ENCODE measurements at regions not wholly inside any gene's neighbourhood (a gene's known extent, or its start where the extent isn't known, plus 50 kb on each side); places are given as distances from the start of the nearest gene placed in this dataset.

DNA sequence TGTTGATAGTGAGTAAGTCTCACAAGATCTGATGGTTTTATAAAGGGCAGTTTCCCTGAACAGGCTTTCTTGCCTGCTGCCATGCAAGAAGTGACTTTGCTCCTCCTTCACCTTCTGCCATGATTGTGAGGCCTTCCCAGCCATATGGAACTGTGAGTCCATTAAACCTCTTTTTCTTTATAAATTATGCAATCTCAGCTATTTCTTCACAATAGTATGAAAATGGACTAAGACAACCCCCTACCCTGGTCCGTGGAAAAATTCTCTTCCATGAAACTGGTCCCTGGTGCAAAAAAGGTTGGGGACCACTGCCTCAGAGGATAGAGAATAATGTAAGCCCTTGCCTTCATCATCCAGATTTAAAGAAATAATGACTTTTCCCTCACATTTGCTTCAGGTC is 861.3 kb downstream of the QKI start:
- no peak for DNase-seq

DNA sequence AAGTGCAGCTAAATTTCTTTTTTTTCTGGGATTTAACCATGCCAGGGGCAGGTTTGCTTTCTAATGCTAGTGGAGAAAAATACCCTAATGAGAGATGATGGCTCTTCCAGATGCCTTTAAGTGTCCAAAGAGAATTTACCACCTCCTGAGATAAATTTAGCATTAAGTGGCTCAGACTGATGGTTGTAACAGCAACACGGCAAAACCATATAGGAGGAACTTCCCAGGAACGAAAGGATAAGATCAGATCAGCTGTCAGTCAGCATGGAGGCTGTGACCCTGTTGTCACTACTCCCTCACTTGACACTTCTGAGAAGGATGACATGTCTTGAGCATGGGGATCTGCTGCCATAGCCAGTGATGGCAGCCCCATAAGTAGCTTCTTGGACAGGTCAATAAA is 860.0 kb downstream of the QKI start:
- DNase-seq, result no peak

DNA sequence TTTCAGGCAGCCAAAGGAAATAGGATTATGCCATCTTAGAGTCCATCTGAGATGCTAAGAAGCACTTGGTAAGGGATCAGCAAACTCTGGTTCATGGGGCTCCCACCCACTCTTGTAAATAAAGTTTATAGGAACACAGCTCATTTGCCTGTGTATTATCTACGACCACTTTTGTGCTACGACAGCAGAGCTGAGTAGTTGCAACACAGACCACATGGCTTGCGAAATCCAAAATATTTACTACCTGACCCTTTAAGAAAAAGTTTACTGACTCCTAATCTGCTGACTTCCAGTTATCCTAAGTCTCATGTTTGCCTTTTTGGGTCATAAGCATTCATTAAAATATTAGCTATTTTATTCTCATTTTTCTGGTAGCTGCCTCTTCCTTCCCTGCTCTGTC is 859.0 kb downstream of the QKI start:
- DNase-seq, result no peak

DNA sequence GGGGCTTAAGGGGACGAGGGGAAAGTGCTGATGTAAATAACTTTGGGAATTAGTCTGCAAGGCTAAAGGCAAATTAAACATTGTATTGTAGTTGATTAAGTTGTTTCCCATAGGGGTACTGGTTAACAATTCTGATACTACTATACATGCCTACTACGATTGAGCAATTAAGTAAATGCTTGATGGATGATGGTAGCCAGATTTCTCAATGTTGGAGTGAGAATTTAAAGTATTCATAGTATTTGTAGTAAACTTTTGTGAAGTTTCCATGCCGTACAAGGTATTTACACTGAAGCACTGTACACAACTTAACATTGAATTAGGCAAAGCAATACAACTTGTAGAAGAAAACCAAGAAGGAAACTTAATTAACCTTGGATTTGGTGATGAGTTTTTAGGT is 852.3 kb downstream of the QKI start:
- no peak for DNase-seq

DNA sequence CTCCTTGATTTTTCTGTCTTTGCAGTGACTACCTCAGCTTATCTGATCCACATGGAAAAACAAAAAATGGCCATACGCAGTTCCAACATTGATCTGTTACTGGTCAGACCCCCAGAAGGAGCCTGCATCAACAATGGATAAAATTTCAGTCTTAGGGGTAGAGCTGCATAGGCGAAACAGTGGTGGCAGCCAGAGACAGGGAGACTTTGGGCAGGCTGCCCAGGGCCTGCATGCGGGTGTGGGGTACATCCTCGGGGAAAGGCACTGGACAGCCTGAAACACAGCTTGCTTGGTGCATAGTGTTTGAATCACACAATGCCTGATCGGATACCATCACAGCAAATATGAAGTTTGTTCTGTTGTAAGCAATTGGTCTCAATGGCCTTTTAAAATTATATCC is 847.8 kb downstream of the QKI start:
- DNase-seq, result no peak

DNA sequence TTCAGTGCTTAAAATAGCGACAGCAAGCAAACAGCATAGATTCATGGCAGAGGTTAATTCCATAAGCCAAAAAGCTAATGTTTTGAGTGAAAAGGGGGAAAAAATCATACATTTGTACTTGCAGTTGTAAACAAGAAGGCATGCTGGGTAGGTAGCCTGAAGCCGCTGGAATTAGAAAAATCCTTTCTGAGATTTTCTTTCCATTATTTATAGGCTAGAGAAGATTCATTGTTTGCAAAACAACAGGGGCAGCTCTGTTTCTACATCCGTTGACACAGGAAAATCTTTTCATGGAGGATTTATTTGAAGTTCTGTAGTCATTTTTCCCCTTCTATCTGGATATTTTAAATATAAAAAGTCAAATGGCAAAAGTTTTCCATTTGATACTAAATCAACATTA is 843.9 kb downstream of the QKI start:
- DNase-seq, result no peak

DNA sequence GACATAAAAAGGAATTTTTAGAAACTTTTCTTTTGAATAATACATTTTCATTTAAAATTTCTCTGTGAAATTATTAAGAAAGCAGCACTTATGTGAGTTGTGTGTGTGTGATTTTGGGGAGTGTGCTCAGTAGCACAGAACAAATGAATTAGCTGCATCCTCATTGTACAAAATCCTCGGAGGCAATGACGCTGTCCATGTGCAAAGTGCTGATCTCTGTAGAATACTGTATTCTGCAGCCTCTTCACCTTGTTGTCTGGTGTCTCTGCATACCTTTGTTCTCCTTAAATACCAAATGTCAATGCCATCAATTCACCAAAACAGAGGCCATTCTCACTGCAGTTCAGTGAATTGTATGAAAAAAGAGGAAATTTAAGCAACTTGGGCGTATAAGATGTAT is 838.4 kb downstream of the QKI start:
- no peak for DNase-seq

DNA sequence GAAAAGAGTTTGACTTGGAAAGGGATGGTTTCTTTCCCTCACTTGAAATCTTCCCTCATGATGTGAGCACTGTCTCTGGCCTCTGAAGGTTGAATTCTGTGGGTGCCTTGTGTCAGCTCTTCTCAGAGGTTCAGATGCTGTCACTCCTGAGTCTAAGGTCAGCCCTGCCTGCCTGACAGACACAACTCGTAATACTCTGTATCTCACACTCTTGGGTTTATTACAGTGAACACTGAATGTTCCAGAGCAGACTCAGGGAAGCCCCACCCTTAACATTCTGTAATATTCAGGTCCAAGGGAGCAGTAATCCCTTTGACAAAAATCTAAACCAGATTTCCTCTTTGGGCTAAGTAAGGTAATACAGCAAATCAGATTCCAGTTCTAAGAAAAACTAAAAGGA is 837.8 kb downstream of the QKI start:
- DNase-seq, result no peak

DNA sequence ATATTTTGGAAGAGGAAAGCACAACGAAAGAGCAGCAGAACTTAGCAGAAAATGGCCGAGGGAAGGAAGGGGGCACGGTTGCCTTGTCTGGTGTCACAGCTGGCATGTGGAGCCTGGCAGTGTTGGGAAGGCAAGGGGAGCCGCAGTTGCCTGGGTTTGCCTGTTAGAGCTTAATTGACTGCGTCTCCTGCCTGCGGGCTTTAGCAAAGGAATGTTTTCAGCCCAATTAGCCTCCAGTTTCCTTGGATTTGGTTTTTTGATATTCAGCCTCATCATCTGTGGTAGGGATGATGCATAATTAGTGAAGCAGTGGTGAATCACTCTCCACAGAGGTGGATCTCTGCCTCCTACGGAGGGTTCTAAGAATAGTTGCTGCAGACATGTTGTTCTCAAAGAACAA is 832.6 kb downstream of the QKI start:
- no peak for DNase-seq

DNA sequence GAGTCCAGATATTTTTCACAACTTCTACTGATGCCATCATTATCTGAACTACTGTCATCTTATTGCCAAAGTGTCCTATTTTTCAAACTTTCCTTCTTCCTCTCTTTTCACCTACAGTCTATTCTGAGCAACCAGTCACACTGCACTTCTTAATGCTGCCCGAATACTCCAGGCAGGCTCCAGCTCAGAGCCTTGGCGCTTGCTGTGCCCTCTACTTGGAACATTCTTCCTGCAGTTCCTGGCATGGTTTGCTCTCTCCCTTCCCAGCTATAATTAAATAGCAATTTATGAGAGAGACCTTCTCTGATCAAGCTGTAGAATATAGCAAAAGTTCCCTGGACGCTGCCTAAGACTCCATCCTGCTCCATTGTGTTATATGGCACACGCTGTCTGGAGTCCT is 831.6 kb downstream of the QKI start:
- no peak for DNase-seq

DNA sequence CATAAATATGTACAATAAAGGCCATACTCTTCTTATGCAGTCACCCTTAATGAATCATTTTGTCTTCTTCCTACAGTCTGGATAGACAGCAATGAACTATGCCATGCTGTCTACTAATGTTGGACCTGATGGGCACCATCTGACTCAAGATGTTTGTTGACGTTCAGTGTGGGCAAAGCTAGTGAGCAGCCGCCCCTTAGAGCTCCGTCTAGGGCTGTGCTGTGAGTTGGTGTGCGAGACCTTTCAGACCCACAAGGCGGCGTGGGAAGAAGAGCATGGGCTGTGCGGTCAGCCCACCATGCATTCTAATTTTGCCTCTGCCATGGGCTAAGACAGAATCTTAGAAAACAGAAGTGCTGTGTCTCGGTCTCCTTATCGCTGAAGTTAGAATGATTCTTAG is 829.4 kb downstream of the QKI start:
- DNase-seq, result no peak

DNA sequence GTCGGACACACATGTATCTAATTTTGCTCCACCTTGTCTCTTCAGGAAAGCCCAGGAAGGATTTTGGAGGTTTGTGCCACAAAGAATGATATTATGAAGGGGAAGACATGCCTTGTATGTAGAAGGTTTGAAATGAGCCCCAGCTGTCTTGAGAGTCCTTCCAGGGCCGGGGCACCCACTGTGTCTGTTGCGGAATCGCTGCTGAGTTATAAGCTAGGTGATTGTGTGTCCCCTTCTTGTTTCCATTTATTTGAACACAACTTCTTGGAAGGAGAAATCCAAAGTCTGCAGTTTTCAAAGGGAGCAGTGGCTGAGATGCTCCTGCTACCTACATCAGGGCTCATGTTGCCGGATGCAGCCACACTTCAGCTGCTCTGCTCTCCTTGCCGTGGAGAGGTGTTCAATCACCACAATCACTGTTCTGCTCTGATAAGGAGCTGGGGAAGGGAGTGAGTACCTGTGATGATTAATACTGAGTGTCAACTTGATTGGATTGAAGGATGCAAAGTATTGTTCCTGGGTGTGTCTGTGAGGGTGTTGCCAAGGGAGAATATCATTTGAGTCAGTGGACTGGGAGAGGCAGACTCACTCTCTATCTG is 828.6 kb downstream of the QKI start:
- DNase-seq, result no peak

DNA sequence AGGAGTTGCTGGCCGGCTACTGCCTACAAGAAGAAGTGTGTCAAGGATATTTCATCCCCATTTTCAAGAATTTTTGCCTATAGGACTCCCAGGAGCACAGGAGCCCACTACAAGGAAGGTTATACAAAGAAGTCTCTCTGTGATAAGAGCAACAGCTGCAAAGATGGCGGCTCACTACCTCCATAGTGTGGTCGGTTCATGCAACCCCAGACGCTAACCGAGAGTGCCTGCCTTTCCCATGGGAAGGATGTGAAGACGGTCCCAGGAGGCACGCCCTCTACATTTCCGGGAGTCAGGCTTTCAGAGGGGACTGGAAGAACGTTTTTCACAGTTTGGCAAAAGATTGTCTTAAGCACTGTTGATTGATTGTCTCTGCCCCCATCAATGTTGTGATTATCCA is 816.3 kb downstream of the QKI start:
- no peak for DNase-seq

DNA sequence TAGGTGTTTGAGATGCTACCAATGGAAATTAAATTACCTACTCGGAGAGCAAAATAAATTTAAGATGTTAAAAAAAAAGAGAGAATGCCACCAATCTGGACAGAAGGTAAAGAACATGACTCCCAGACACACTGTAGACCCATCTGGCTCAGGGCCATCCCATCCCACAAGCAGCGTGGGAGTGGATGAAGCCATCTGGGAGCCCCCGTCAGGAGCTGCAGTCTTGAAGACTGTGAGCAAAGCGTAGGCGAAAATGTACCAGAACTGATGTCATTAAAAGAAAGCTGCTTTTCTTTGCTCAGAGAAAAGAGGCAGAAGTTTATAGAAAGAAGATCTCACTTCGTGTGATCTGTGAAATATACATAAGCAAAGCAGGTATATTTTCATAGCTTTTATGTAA is 815.7 kb downstream of the QKI start:
- no peak for DNase-seq

DNA sequence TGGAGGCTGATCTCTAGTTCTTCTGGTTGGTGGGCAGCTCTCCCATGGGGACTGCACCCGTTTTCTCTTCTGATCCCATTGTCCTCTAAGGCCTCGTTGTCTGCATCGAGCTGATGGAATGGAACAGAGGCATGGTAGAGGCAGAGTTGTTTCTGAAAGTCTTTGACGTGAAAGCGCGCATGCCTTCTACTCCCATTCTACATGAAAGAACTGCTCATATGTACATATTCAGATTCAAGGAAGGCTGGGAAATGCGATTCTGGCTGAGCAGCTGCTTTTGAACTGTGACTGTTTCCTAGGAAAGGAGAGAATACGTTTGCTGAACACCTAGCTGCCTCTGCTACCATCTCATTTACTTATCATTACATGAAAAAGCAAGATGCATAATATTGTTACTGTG is 815.2 kb downstream of the QKI start:
- no peak for DNase-seq

DNA sequence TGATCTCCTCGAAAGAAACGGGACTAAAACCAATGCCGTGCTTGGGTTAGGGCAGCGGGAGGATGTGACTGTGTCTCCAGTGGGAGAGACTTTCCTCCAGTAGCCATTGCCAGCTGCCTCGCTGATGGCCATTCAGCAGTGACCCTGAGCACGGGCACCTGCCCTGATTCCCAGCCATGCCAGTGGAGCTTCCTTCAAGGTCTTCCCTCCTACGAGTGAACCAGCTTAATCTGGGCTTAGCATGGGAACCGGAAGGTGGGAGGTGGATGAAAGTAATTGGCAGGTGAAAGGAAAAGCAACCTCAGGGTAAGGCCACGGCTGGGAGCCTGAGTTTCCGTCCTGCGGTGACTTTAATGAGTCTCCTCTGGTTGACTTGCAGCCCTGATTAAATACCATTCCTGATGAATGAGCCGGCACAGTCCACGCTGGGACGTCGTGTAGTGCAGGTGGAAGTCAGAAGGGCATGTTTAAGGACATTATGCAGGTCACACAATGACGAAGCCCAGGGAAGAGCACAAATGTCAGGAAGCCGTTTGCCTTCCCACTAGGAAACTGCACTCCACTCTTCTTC is 813.5 kb downstream of the QKI start:
- no peak for DNase-seq

DNA sequence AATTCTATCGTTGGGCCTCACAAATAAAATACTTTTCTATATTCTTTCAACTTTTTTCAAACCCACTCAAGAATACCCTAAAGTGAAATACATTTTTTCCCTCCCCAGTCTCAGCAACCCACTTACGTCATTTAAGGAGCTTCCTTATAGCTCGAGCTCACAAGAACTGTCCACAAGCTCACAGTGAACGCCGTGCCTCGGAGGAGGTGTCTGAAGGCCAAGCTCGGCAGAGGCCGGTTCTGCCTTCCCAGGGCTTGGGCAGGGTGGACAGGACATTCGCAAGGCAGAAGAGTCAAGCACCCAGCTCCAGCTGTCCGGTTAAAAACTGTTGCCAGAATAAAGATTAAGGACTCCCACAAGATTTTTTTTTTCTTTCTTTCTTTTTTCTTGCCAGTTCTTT is 802.3 kb downstream of the QKI start:
- DNase-seq, result no peak

DNA sequence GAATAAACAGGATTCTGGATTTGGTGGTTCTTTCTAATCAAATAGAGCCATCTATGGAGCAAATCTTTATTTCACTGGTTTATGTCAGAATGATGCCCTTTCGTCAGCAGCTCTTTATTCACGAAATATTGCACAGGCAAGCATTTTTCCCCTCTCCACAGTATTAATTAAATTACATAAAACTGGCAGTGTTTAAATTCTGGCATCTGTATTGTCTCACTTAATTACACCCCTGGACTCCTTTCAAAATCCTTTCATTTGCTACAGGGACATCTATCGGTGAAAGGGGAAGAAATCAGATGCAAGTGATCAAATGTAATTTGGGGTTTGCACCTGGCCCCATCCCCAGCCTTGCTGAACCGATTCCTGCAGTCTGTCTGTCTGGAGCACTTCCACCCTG is 801.9 kb downstream of the QKI start:
- DNase-seq, result no peak

DNA sequence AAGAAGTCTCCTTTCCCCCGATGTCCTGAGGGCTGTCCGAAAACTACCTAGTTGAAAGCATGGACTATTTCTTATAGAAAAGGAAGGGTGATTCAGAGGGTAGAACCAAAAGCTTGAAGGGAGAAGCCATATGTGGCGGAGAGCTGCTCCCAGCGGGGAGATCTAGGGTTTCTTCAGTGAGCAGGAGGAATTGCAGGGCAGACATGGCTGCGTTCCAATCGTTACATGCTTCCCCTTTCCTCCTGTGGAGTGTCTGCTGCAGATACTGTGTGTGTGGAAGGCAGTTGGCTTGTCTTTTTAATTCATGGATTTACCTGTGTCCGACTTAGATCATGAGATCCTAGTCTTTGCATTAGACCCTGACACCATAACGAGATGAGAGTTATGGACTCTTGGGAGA is 799.5 kb downstream of the QKI start:
- no peak for DNase-seq

DNA sequence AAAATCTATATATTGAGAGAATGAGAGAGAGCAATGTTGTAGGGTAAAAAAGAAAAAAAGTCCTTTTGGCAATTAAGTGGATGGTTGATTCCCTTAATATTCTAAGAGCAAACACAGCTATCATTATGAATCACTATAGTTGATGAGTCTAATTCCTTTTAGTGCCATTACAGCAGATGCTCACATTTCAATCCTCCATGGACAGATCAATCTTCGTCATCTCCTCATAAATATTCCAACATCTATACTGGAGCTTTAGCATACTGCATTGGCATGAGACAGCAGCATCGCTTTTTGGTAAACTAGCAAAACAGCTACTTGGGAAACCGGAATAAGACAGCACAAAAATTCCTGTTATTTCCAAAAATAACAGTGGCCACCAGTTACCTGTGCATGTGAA is 796.7 kb downstream of the QKI start:
- DNase-seq, result no peak

DNA sequence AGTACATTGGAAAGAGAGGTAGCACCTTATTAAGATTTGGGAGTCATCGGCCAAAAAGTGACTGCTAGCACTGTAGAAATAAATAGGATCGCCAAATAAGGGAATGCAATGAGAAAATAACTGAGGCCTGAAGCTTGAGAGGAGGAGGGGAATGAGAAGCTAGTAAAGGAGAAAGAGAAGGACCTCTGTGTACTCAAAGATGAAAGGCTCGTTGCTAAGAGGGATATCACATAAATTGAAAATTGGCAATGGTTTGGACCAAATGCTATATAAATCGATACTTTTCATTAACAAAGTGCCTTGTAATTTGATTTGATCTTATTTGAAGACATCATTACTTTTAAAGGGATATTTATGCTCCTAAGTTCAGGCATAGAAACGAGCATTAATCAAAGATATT is 796.3 kb downstream of the QKI start:
- DNase-seq, result no peak

DNA sequence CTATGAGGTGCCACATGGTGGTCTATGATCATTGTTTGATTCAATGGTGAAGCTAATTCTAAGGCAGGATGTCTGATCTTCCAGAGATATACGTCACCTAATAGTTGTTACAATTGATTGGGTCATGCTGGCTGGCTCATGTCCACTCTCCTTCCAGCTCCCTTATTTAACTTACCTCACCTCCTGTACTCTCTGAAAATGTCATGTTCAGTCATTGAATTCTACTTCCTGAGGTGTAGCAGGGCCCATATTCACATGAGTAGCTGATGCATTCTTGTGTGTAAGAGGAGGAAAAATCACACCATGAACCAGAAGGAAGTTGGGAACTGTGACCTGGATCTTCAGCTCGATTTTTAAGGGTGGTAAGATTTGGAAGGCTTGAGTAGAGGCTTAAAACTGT is 795.8 kb downstream of the QKI start:
- DNase-seq, result no peak

DNA sequence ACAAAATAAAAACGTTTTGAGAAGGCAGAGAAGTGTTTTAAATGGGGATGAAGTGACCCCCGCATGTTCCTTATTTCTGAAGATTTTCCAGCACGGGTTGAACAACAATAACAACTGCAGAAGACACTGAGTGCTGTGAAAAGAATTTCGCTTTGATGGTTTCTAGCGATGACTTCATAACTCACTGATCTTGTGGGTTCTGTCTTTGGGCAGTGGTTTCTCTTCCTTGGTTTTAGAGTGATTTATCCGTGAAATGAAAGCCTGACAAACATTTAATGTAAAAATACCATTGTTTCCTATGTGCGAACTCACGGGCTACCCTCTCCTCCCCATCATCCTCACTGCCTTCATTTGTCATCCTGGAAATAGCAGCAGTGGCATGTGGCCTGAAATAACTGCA is 793.9 kb downstream of the QKI start:
- DNase-seq, result no peak

DNA sequence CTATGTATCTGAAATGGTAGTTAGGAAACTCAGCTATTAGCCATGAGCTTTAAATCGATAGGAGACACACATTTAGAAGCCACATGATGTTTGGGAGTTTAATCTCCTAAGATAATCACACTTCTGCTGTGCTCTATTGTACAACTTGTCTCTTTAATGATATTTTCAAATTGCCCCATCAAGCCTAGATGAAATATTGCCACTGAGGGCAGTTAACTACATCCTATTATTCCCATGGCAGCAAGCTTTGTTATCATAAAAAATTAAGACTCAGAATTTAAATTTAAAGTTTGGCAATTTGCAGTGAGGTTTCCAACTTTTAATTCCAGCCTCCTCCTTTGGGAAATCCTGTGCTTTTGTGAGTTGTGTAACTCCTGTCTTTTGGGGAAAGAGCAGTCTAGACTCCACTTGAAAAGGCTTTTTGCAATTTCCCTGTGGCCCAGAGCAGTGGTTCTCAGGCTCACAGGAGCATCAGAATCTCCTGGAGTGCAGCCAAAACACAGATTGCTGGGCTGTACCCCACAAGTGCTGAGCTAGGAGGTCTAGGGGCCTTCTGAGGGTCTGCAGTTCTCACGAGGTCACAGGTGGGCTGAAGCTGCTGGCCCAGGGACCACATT is 792.4 kb downstream of the QKI start:
- no peak for DNase-seq

DNA sequence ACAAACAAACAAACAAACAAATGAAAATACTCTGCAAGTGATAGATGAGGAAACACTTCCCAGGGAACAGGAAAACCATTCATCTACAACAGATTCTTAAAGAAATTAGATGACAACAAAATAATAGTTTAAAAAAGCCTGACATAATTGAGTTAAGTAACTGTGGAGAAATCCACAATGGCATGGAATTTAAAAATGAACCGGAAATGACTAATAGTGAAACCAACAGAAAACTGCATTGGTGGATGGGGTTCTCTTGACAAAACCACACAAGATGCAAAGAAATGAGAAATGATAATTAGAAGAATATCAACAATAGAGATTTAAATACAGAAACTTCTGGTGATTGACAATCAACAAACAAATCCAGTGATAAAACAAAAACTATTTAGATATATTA is 785.6 kb downstream of the QKI start:
- no peak for DNase-seq
